ENCODE measurements at regions not wholly inside any gene's neighbourhood (a gene's known extent, or its start where the extent isn't known, plus 50 kb on each side); places are given as distances from the start of the nearest gene placed in this dataset.

DNA sequence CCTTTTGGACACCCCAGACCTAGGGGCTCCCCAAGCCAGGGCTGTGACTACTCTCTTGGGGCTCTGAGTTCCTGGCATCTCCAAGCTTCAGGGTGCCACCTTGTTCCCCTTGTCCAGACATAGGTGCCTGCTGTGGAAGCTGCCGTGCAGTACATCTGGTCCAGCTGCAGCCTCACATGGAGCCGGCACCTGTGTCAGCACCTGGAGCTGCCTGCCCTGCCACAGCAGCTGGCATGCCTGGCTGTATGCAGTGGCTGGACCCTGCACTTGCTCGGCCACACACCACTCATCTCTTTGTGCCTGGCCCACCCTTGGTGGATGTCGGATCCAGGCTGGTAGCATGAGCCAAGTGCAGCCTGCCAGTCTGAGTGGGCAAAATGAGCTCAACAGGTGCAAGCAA, 775.8 kb downstream of the CDH11 start:
- TF ChIP-seq, protein P1, sequence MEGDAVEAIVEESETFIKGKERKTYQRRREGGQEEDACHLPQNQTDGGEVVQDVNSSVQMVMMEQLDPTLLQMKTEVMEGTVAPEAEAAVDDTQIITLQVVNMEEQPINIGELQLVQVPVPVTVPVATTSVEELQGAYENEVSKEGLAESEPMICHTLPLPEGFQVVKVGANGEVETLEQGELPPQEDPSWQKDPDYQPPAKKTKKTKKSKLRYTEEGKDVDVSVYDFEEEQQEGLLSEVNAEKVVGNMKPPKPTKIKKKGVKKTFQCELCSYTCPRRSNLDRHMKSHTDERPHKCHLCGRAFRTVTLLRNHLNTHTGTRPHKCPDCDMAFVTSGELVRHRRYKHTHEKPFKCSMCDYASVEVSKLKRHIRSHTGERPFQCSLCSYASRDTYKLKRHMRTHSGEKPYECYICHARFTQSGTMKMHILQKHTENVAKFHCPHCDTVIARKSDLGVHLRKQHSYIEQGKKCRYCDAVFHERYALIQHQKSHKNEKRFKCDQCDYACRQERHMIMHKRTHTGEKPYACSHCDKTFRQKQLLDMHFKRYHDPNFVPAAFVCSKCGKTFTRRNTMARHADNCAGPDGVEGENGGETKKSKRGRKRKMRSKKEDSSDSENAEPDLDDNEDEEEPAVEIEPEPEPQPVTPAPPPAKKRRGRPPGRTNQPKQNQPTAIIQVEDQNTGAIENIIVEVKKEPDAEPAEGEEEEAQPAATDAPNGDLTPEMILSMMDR (IDR thresholded peaks at IDR 0.05; ENCODE audit: insufficient read depth, low read length) = no peak
- TF ChIP-seq, protein P2, sequence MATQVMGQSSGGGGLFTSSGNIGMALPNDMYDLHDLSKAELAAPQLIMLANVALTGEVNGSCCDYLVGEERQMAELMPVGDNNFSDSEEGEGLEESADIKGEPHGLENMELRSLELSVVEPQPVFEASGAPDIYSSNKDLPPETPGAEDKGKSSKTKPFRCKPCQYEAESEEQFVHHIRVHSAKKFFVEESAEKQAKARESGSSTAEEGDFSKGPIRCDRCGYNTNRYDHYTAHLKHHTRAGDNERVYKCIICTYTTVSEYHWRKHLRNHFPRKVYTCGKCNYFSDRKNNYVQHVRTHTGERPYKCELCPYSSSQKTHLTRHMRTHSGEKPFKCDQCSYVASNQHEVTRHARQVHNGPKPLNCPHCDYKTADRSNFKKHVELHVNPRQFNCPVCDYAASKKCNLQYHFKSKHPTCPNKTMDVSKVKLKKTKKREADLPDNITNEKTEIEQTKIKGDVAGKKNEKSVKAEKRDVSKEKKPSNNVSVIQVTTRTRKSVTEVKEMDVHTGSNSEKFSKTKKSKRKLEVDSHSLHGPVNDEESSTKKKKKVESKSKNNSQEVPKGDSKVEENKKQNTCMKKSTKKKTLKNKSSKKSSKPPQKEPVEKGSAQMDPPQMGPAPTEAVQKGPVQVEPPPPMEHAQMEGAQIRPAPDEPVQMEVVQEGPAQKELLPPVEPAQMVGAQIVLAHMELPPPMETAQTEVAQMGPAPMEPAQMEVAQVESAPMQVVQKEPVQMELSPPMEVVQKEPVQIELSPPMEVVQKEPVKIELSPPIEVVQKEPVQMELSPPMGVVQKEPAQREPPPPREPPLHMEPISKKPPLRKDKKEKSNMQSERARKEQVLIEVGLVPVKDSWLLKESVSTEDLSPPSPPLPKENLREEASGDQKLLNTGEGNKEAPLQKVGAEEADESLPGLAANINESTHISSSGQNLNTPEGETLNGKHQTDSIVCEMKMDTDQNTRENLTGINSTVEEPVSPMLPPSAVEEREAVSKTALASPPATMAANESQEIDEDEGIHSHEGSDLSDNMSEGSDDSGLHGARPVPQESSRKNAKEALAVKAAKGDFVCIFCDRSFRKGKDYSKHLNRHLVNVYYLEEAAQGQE (IDR thresholded peaks at IDR 0.05; ENCODE audit: insufficient replicate concordance, low read depth) = no peak

Measured in HL-60 (cell line).